ENCODE measurements at regions not wholly inside any gene's neighbourhood (a gene's known extent, or its start where the extent isn't known, plus 50 kb on each side); places are given as distances from the start of the nearest gene placed in this dataset.

DNA sequence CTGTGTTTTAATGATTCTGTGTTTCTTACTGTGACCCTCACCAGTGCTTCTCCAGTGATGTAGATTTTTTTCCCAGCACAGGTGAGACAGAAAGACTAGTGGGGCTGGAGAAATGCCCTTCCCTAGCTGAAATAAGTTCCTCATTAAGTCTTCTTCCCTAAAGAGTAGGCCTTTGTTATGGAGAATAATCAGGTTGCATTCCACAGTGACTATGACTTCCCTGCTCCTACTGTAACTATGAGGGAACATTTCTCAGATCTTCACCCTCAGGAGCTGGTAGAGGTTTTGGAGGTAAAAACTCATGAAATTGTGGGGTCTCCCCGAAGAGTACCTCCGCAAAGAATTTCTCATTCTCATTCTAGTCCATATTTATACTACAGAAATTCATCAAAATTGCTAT, 286.2 kb downstream of the GRB14 start:
- no peak for DNase-seq (ENCODE audit: low read depth, low spot score)
- Histone ChIP-seq H3K27ac (ENCODE audit: insufficient read depth, low read depth, low read length) (no peak overlapping the region), H3K4me2 (ENCODE audit: insufficient read depth, low read length) (no peak overlapping the region), H3K4me3 (replicated peaks in 1 of 3; ENCODE audit: insufficient read depth in 1 of 3, low read depth in 1 of 3, low read length in 3 of 3) (no peak overlapping the region), H2AFZ (ENCODE audit: low read depth, low read length) (no peak overlapping the region), H3K4me1 (ENCODE audit: control insufficient read depth, extremely low read depth, insufficient read depth, low read length) (no peaks in the 10 kb centered on the region), H3K9me3 (replicated peaks; ENCODE audit: control insufficient read depth, insufficient read depth, low read length) (no peaks in the 10 kb centered on the region), H3K79me2 (ENCODE audit: control insufficient read depth, insufficient read depth, low read length) (no peaks in the 10 kb centered on the region), H3K27me3 (ENCODE audit: control insufficient read depth in 2 of 2, insufficient read depth in 2 of 2, low read length in 2 of 2) (no peaks in the 10 kb centered on the region), H3K9ac (replicated peaks; ENCODE audit: extremely low read depth, insufficient read depth, low read length) (no peak overlapping the region), H3K9me1 (replicated peaks; ENCODE audit: control insufficient read depth, extremely low read depth, insufficient read depth, low read length) (no peaks in the 10 kb centered on the region), H4K20me1 (replicated peaks; ENCODE audit: control insufficient read depth, extremely low read depth, insufficient read depth, low read length) (no peaks in the 10 kb centered on the region), H3K36me3 (ENCODE audit: control insufficient read depth in 2 of 2, extremely low read depth in 1 of 2, insufficient read depth in 2 of 2, low read length in 2 of 2) (no peaks in the 10 kb centered on the region)
- TF ChIP-seq MYC (IDR thresholded peaks at IDR 0.05; ENCODE audit: low read depth, low read length) (no peak), POLR2A (IDR thresholded peaks at IDR 0.05; ENCODE audit: low read depth, low read length) (no peak), POLR2AphosphoS5 (IDR thresholded peaks at IDR 0.05; ENCODE audit: insufficient read depth, low read depth, low read length) (no peak), GATA2 (IDR thresholded peaks at IDR 0.05; ENCODE audit: insufficient read depth, insufficient read length, low read depth, low read length) (no peak), FOS (IDR thresholded peaks at IDR 0.05; ENCODE audit: borderline replicate concordance, insufficient read depth, low read length) (no peak), EZH2 (IDR thresholded peaks at IDR 0.05; ENCODE audit: borderline replicate concordance, low read depth, low read length, severe bottlenecking) (no peak), JUN (IDR thresholded peaks at IDR 0.05; ENCODE audit: borderline replicate concordance, insufficient read depth, insufficient read length, low read depth) (no peak)
- TF ChIP-seq, protein P1, sequence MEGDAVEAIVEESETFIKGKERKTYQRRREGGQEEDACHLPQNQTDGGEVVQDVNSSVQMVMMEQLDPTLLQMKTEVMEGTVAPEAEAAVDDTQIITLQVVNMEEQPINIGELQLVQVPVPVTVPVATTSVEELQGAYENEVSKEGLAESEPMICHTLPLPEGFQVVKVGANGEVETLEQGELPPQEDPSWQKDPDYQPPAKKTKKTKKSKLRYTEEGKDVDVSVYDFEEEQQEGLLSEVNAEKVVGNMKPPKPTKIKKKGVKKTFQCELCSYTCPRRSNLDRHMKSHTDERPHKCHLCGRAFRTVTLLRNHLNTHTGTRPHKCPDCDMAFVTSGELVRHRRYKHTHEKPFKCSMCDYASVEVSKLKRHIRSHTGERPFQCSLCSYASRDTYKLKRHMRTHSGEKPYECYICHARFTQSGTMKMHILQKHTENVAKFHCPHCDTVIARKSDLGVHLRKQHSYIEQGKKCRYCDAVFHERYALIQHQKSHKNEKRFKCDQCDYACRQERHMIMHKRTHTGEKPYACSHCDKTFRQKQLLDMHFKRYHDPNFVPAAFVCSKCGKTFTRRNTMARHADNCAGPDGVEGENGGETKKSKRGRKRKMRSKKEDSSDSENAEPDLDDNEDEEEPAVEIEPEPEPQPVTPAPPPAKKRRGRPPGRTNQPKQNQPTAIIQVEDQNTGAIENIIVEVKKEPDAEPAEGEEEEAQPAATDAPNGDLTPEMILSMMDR (IDR thresholded peaks at IDR 0.05; ENCODE audit: extremely low read depth in 1 of 2, insufficient read depth in 1 of 2, low read depth in 1 of 2, low read length in 2 of 2), result no peak
- TF ChIP-seq, protein P2, sequence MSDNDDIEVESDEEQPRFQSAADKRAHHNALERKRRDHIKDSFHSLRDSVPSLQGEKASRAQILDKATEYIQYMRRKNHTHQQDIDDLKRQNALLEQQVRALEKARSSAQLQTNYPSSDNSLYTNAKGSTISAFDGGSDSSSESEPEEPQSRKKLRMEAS (IDR thresholded peaks at IDR 0.05; ENCODE audit: insufficient read depth, insufficient read length), result no peak
- no peak for FAIRE-seq
- dilution Hi-C loops (cut with MboI; ENCODE audit: extremely low pct_ligation_motif_present, low sequenced_read_pairs) (no loop called here), intact Hi-C loops (cut with micrococcal nuclease) (no loop called here)
- no TSS peak for BruUV-seq (replicated peaks)
- ChIA-PET CTCF (interaction anchor here (2.2 kb wide), 1 partner anchor 10 kb away, joined by 8 read pairs; no protein-coding TSS in a partner anchor), POLR2A (no interaction called here)

Data from endothelial cell of umbilical vein (primary cell).